HFF-Myc (cell line): ENCODE measurements at regions not wholly inside any gene's neighbourhood (a gene's known extent, or its start where the extent isn't known, plus 50 kb on each side); places are given as distances from the start of the nearest gene placed in this dataset.

Experiments
- DNase-seq: peaks from one replicate; pipeline ENCODE4 v3.0.0-alpha.2; 2011; ENCODE audit warnings: low read depth; ENCODE audit errors: extremely low read depth
- H3K4me3 ChIP-seq: replicated peaks from 2 replicates; pipeline ENCODE4 v1.5.1; 2011; ENCODE audit warnings: low read depth, mild to moderate bottlenecking, control low read depth, low read length
- TF ChIP-seq, protein P1 (sequence below): IDR thresholded peaks from 2 replicates; pipeline ENCODE4 v1.5.1; 2012; ENCODE audit warnings: mild to moderate bottlenecking, low read depth, low read length, control low read depth; ENCODE audit errors: missing control alignments

DNA sequence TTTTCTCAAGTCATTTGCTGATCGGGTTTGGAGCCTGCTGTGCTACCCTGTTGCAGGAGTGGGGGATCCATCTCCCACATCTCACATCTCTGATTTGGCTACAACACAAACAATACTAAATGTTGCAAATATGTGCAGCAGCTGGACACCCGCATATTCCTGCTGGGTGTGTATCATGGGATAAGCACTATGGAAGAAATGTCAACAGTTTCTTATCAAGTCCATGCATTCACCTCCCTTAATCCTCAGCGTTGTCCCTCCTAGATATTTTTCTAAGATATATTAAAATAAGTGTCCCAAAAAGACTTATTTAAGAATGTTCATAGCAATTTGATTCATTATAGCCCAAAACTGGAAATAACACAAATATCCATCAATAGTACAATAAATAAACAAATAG lies 303.7 kb downstream of the TRIB2 start:
- no peak overlapping the region for H3K4me3 ChIP-seq
- TF ChIP-seq, protein P1, sequence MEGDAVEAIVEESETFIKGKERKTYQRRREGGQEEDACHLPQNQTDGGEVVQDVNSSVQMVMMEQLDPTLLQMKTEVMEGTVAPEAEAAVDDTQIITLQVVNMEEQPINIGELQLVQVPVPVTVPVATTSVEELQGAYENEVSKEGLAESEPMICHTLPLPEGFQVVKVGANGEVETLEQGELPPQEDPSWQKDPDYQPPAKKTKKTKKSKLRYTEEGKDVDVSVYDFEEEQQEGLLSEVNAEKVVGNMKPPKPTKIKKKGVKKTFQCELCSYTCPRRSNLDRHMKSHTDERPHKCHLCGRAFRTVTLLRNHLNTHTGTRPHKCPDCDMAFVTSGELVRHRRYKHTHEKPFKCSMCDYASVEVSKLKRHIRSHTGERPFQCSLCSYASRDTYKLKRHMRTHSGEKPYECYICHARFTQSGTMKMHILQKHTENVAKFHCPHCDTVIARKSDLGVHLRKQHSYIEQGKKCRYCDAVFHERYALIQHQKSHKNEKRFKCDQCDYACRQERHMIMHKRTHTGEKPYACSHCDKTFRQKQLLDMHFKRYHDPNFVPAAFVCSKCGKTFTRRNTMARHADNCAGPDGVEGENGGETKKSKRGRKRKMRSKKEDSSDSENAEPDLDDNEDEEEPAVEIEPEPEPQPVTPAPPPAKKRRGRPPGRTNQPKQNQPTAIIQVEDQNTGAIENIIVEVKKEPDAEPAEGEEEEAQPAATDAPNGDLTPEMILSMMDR, result no peak
- no peak for DNase-seq

DNA sequence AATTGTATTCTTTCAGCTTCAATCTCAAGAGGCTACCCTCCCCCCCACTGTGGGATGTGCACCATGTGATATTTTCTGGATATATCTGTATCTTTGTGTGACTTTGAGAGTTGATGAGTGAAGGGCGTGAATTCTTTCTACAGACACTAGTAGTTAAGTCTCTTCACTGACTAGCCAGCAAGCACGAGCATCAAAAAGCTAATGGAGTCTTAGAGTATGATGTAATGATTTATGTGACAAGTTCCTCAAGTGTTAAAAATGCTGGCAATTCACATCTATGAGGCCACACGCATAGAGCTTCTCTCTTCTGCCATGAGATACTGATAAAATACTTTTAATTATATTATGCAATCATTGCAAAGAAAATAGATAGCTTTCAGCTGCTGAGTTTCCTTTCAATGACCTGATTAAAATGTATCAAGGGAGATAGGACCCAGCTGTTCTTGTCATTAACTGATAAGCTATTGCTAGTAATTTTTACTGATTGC lies 304.8 kb downstream of the TRIB2 start:
- DNase-seq, result no peak
- TF ChIP-seq, protein P1, result no peak
- H3K4me3 ChIP-seq, result no peak overlapping the region

DNA sequence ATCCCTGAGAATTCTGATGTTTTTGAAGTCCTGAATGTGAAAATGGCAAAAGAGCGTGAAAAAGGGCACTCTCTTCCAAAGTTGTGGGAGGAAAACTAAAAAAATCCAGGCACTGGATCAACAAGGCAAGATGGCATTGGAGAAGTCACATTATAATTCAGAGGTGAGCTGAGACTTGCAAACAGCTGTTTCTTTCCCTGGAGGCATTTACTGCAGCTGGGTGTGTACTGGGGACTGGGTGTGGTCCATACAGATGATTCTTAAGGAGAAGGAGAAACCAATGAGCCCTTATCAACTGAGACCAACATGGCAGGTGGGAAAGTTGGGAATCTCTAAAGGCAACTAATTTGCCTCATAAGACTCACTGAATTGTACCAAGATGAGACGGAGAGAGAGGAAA lies 313.9 kb downstream of the TRIB2 start:
- no peak overlapping the region for H3K4me3 ChIP-seq
- no peak for DNase-seq
- TF ChIP-seq, protein P1, result no peak

DNA sequence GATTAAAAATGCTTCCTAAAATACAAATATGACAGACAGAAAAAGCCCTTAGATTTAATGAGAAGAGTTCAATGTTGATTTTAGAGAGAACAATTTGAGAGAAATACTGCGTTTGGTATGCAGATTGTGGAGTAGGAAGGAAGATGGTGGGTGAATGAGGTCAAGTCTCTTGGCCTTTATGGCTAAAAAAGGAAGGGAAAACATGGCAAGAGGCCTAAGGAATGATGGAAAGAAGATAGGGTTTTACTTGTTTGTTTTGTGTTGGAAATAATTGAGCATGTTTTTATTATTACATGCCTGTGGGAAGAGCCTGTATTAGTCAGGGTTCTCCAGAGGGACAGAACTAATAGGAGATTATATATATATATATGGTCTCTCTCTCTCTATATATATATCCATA lies 318.1 kb downstream of the TRIB2 start:
- no peak for DNase-seq
- no peak overlapping the region for H3K4me3 ChIP-seq
- TF ChIP-seq, protein P1, result no peak

DNA sequence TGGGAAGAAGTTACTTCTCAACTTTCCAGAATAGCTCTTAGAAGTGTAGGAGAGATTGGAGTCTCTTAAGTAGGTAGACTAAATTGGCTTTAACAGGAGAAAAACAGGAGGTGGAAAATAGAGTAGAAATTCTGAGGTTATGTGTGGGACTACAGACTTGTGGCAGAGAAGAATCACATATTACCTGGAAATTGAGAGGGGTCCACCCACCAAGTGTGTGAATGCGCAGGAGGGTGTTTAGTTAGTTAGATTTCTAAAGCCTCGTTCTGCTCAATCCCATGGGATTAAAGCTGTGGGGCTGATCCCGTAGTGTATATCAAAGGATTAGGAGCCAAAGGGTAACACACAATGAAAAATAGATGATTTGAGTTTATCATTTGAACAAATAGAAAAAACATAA lies 319.1 kb downstream of the TRIB2 start:
- TF ChIP-seq, protein P1, result no peak
- no peak for DNase-seq
- H3K4me3 ChIP-seq, result no peak overlapping the region

DNA sequence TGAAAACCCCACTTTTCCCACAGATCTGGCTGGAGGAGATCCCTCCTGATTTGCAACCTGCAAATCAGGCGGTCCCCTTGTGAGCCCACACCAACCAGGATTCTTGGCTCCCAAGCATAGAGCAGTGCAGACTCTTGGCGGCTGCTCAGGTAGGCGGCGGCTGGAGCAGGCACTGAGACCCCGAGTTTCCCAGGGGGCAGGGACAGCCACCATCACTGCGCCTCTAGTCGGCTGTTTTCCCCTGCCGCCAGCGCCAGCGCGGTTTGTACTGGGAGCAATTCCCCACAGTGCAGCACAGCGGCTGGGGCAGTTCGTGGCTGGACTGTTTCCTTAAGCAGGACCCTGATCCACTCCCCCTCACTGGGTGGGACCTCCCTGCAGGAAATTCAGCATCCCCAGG lies 323.3 kb downstream of the TRIB2 start:
- H3K4me3 ChIP-seq, result no peak overlapping the region
- TF ChIP-seq, protein P1, result no peak
- DNase-seq, result no peak

DNA sequence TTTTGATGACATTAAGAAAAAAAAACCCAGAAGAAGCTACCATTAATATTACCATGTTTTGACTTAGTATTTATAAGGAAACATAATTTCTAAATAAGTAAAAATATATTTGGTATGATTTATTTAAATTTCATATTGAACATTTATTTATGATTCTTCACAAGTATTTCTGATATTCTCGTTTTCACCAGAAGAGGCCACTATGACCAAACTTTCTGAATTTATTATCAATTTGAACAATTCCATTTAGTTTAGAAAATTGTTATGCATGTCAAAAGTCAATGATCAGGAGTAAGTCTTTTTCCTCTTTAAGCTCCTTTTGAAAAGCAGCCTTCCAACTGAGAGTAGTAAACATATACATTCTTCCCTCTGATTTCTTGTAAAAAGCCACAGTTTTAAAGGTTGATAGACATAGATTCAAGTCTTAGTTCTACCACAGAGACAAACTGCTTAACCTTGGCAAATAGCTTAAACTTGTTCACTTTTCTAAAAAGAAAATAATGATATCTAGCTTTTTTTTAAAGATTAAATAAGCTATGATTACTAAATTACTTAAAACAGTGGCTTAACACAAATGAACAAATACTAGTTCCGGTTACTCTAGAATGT lies 329.9 kb downstream of the TRIB2 start:
- no peak overlapping the region for H3K4me3 ChIP-seq
- TF ChIP-seq, protein P1, result peak; percentile 10
- DNase-seq, result no peak
